Jurkat, Clone E6-1 (cell line): ENCODE measurements at regions not wholly inside any gene's neighbourhood (a gene's known extent, or its start where the extent isn't known, plus 50 kb on each side); places are given as distances from the start of the nearest gene placed in this dataset.
A peak's percentile ranks its signal among the peaks of the same experiment; 100 is the strongest.

Experiments used
- DNase-seq: peaks from one replicate; pipeline ENCODE4 v3.0.0-alpha.2; 2011; ENCODE audit warnings: low read depth, low spot score
- H3K4me3 ChIP-seq: 2 replicates; pipeline ENCODE4 v1.5.1; 2011; ENCODE audit warnings: mild to moderate bottlenecking, low read length, control low read depth, moderate library complexity

DNA sequence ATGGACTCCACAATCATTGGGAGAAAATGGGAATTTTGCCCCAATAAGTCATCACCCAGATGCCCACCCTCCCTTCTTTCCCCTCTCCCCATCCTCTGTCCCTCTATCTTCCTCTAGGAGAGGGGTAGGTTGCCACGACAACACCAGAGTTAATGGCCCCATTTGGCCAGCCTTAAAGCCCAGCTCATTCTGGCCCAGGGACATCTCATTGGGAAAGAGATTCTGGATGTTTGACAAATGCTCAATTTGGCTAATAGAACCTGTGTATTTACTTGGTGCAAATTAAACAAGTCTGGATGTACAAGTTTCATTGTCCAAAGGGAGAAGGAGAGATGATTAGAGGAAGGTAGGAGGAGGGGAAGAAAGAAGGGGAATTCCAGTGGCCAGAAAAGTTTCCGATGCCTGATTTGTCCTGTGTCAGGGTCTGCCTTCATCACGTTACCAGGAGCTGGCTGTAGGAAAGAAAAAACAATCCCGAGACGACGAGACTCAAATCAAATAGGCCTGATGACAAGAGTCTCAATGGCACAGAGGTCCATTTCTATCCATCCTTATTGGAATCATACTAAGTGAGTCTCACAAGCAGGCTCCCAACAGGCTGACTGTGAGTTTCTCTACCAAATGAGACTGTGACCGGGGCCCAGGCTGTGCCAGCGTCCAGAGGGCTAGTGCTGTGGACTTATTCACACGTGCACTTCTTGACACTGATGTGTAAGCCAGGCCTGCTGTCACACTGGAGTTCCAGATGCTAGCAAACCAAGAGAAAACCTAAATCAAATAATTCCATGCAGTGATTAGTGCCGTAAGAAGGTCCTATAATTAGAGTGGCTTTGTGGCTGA is 265.2 kb upstream of the APCDD1 start:
- DNase-seq, result no peak
- no peak overlapping the region for H3K4me3 ChIP-seq

DNA sequence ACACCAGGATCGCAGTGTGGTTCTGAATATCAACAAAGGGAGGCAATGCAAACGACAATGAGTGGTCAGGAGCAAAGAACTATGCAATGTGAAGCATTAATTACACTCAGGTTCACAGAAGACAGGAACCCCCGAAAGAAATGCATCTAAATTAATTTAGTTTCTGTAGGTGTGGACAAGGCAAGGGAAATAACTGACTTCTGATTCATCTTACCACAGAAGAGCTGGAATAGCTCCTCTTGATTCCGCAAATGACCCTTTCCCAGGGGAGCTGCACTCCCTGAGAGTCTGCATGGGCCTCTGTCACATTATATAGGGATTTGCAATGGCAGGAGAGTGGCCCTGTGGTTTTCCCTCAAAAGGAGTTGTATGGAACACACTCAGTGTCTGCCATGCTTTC is 263.9 kb upstream of the APCDD1 start:
- DNase-seq, result no peak

DNA sequence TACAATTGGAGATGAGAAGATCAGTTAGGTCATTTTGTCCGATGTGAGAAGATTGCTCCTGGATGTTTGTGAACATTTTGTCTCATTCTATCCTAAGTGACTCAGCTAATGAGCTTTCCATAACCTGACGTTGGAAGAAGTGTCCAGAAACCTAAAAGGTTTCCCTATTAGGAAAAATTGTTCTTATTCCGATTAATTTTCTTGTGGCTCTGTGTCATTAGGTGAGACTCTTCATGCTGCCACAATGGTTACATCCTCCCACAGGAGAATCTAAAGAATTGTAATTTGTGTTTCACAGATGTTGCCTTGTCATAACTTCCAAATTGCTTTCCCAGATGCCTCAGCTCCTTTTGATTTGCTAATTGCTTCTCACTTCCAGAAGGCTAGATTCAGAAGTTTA is 261.0 kb upstream of the APCDD1 start:
- DNase-seq, result no peak
- no peak overlapping the region for H3K4me3 ChIP-seq

More for the DNA sequence above, 263.9 kb upstream of the APCDD1 start:
- no peak overlapping the region for H3K4me3 ChIP-seq

DNA sequence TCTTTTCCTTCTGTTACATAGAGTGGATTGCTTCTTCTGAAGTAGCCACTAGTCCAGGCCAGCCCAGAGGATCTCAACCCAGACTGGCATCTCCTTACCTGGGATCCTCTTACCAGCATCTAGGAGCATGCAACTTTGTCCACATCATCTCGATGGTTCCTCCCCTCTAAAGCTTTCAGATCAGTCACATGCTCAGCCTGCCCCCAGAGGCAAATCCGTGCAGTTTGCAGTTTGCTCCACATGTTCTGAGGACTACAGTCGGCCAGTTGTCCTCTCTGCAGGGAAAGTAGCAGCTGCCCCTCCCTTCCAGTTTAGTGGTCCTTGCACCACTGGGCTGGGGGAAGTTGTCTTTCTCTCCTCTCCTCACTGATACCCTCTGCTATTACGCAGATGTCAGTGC is 259.8 kb upstream of the APCDD1 start:
- DNase-seq, result no peak
- no peak overlapping the region for H3K4me3 ChIP-seq

DNA sequence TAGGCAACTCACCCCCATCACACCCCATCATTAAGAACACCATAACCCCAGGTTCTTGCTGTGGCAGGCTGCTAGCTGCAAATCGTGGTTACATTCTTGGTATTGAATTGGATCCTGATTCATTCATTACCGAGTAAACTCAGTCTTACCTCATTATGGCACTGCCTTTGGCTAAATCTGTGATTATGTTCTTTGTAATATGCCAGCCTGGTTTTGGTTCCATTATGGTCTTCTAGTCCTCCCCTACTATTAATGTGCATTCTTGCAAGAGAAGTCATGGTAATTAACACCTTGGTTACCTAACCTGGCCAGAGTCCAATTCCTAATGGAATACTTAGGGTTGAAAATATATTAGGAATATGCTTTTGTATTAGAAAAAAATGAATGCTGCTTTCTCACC is 258.9 kb upstream of the APCDD1 start:
- no peak for DNase-seq
- no peak overlapping the region for H3K4me3 ChIP-seq

DNA sequence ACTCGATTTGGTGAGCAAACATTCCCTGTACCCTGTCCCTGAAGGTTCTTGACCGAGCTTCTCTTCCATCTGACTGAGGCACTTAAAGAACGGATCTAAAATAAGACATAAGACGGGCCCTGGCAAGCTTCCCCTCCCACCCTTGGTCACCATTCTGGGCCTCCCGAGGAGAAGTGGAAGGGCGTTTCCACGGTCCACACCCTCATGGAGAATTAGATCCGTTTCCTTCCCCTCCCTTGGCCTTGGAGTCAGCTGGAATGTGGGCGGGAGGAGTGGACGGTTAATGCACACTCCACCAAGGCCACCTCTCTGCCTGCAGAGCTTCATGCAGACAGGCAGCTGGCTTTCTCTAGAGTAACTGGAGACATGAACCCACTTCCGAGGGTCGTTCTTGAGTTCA is 257.3 kb upstream of the APCDD1 start:
- H3K4me3 ChIP-seq, result no peak overlapping the region
- no peak for DNase-seq

DNA sequence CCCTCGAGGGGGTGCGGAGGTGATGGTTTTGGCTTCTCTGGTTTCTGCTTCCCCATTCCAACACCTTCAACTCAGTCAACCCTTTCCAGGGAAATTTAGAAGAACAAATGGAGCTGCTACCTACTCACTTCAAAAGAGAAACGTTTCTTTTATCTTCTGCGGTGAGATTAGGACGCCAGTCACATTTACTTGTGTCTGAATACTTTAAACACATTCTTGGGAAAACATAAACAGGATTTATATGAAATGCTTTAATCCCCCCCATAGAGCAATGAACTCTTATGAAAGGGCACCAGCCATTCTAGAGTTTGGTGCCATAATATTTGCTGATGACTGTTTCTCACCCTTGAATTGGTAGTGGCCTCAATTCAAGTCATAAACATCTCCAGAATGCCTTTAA is 253.2 kb upstream of the APCDD1 start:
- DNase-seq, result no peak
- no peak overlapping the region for H3K4me3 ChIP-seq

DNA sequence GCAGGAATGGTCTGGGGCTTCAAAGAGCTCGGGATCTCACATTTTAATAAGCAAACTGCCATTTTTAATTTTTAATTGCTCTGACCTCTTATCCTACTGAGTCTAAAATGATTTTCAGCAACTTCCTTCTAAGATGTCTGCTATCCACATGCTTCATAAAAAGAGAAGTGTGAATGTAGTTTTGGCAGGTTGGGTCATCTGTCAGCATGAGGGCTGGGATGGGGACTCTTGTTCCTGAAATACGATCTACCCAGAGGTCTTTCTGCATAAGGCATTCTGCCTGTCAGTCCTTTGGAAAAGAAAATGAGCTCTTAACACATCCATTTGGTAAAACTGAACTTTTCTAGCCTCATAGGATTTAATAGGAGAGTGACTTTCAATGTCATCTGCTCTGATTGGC is 252.8 kb upstream of the APCDD1 start:
- H3K4me3 ChIP-seq, result no peak overlapping the region
- DNase-seq, result no peak

DNA sequence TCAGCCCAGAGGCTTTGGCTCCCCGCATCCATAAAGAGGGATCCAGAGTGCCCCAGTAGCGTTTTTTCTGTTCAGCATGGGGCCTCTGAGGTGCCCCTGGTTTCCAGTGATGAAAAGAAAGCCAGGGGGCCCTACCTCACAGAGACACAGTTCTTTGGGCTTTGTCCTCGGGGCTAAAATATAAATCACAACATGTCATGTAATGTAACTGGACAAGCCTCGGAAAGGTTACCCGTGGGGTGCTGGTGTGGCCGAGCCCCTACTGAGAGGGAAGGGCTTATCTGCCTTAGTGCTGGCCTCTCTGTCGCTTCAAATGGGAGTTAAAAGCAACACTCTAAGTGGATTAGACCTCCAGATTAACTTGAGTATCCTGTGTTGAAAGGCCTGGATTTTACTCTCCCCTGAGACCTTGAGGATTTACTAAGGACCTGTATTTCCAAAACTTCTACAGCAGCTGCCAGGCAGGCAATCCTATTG is 251.6 kb upstream of the APCDD1 start:
- no peak overlapping the region for H3K4me3 ChIP-seq

DNA sequence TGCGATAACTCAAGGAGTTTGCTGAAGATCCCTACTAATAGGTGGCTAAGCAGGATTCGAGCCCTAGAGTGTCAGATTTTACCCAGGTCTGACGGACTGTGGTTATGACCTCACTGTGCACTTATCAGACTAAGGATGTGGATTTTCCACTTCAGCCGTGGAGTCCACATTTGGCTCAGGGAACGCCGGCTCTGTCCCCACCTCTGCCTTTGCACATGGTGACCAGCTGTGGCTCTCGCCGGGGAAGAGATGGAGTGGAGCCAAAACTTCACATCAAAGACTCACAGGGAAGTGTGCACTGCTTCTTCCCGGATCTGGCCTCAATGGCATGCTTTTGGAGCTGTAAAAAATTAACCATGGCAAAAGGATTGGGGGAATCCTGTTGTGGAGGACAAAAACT is 249.3 kb upstream of the APCDD1 start:
- no peak overlapping the region for H3K4me3 ChIP-seq
- DNase-seq, result no peak

More for the DNA sequence above, 251.6 kb upstream of the APCDD1 start:
- DNase-seq, result no peak

DNA sequence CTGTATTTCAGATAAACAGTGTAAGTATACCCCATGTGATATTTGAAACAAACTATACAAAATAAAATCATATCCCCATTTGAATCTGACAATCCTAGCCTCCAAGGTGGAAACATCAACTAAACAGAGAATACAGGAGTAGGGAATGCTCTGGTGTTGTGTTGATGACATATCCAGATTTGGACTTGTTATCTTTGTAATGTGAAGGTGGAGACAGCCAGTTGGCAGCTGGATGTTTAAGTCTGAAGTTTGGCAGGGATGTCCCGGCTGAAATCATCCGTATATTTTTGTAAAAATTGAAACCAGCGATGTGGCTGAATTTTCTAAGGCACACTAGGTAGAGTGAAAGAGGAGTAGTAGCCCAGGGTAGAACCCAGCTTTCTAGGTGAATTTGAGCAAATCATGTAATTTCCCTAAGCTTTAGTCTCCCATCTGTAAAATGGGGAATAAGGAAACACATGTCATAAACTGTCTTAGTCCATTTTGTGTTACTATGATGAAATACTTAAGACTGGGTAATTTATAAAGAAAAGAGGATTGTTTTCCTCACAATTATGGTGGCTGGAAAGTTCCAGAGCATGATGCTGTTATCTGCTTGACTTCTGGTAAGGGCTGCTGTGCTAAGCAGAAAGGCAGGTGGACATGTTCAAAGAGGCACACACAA is 246.6 kb upstream of the APCDD1 start:
- no peak for DNase-seq
- no peak overlapping the region for H3K4me3 ChIP-seq

DNA sequence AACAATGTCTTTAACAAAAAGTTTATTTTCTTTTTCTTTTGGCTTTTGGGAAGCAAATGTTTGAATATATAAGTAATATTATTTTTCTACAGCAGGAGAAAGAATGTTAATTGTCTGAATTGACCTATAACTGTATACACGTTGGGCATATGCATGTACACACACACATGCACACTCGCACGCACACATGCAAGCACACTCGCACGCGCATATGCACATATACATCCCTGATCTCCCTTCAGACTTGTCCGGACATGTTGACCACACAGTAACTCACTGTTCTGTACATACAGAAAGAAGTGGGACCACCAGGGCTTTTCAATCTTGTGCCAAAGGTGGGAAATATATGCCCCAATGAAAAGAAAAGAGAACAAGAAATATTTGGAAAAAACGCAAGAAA is 245.1 kb upstream of the APCDD1 start:
- DNase-seq, result no peak
- no peak overlapping the region for H3K4me3 ChIP-seq

DNA sequence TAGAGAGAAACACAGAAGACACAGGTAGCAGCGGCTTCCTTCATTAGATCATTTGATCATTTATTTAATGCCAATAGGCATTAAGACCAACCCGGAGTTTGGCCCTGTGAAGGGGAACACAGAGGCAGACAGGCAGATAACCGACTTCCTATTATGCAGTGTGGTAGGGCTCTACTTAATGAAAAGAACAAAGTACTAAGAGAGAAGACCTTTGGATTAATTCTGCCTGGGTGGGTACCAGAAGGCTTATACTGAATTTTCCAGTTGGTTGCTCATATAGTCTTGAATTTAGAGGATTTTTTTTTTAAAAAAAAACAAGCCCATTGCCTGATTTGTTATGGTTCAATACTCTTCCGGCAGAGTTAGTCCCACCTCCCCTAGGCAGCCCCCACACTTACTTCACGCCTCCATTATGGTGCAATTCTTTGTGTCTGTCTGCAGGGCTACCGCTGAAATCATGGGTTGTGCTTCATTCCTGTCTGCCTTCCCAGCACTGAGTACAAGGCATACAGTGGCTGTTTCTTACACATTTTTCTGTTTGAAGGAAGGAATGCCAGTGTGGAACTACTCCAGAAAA is 244.3 kb upstream of the APCDD1 start:
- no peak overlapping the region for H3K4me3 ChIP-seq
- DNase-seq, result no peak

DNA sequence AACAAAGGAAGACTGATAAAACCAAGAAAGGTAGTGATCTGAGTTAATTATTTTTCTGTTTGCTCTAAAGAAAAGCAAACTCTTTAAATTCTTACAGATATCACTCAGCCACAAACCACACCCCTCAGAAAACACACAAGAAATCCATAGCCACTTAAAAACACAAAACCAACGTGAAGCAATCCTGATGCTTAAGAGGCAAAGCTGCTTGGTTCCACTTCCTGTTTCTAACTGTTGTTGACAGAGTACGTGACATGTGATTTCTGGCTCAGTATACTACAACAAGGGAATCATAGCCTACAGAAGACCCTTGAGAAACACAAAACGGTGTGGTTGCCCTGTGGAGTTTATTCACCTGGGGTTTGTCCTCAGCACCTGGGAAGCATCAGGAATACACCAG is 240.9 kb upstream of the APCDD1 start:
- H3K4me3 ChIP-seq, result no peak overlapping the region
- DNase-seq, result peak; percentile 94

DNA sequence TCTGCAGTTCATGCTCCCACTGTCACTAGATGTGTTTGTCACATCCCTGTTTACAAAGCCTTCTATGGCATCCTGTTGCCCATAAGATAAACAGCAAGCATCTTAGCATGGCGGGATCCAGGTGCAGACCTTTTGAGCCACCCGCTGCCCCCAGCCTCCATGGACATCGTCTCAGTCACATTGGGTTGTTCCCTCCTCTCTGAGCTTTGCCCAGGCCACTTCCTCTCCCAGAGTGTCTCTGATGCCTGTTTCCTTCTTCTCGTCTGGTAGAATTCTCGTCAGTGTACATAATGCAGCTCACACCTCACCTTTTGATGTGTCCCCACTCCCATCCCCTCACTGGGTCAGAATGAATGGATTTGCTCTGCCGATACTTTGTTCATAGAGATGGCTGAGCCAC is 239.0 kb upstream of the APCDD1 start:
- H3K4me3 ChIP-seq, result no peak overlapping the region
- DNase-seq, result no peak

DNA sequence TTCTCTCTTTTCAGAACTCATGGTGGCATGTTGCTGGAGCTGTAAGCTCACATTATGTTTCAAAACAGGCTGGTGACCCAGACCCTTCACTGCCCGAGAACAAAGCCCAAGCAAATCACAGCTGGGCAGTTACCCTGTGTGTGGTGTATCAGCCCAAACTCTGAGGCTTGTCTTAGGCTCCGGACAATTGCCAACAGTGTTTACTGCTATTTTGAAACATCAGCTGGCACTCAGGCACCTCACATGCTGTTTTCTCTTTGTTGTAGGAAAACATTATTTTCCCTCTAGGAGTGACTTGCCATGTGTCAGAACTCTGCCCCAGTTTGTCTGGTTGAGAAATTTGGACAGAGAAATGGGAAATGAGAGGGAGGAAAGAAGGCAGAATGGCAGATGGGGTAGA is 237.6 kb upstream of the APCDD1 start:
- H3K4me3 ChIP-seq, result no peak overlapping the region
- no peak for DNase-seq

DNA sequence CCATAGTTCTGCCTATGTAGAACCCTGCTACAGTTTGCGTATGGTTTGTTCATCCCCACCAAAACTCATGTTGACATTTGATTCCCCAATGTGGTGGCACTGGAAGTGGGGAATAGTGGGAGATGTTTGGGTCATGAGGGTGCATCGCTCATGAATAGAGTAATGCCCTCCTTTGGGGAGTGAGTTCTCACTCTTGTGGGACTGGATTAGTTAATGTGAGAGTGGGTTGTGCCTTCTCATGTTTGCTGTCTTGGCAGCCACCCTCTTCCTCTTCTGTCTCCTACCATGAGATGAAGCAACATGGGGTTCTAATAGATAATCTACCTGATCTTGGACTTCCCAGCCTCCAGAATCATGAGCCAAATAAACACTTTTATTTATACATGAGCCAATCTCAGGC is 237.2 kb upstream of the APCDD1 start:
- H3K4me3 ChIP-seq, result no peak overlapping the region
- no peak for DNase-seq

DNA sequence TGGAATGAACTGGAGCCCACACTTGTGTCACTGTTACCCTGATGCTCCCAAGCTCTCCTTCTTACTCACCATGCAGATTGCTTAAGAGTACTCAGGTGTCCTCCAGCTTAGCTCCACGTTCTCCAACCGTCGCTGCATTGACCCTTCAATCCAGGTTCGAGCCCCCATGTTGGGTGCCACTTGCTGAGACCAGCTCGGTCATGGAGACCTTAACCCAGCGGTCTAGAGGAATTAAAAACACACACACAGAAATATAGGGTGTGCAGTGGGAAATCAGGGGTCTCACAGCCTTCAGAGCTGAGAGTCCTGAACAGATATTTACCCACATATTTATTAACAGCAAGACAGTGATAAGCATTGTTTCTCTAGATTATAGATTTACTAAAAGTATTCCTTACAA is 229.1 kb upstream of the APCDD1 start:
- no peak for DNase-seq
- no peak overlapping the region for H3K4me3 ChIP-seq

DNA sequence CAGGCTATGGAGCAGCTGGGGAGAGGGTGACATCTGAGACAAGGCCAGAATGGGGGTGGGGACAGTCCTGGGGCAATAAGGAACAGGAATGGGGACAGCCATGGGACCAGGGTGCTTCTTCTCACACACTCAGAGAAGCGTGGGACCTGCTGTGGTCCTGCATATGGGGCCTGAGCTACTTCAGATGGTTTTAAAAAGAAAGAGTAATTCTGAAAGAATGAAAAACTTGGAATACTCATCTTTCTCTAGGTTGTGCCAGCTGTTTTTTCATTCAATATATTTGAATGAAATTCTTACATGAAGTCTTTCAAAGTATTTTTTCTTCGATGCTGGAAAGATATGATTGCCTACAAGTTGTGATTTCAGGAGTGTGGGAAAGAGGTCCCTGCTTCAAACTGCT is 227.5 kb upstream of the APCDD1 start:
- DNase-seq, result no peak
- H3K4me3 ChIP-seq, result no peak overlapping the region

DNA sequence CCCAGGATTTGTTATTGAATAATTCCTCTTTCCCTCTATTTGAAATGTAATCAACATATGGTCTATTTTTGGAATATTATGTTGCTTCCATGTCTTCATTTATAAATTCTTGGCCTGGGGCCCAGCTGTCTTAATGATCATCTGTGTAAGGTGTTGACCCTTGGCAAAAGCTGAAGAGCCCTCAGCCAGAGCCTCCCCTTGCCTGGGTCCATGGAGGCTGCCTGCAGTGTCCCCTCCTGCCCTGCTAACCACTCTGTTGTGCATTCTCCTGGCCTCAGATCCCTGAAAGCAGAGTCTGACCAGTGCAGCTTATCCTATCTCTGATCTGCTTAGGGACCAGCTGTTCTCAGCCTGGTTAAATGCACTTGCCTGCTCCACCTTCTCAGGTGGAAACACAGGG is 226.1 kb upstream of the APCDD1 start:
- H3K4me3 ChIP-seq, result no peak overlapping the region
- no peak for DNase-seq
